Upper lobe of left lung (tissue), 4 donors: ENCODE measurements at regions not wholly inside any gene's neighbourhood (a gene's known extent, or its start where the extent isn't known, plus 50 kb on each side); places are given as distances from the start of the nearest gene placed in this dataset.

Experiments
- POLR2A ChIP-seq, 4 donors: fragments of 450-650 bp; IDR thresholded peaks; one replicate each; pipeline ENCODE4 v1.5.1; 2016 to 2017; ENCODE audit warnings: antibody characterized with exemption in 4 of 4, mild to moderate bottlenecking in 2 of 4
- POLR2AphosphoS5 ChIP-seq, 2 donors: sonication (generic); formaldehyde crosslinking; IDR thresholded peaks; one replicate each; pipeline ENCODE4 v1.5.1; 2017; ENCODE audit warnings: antibody characterized with exemption in 2 of 2
- TF ChIP-seq, protein P1 (sequence below), 6 experiments: fragments of 450-650 bp in 4 of 6; fragments of 200-600 bp in 2 of 6; sonication (generic) in 2 of 6; IDR thresholded peaks; one replicate each; pipeline ENCODE4 v1.5.1; 2016 to 2019; ENCODE audit warnings: antibody characterized with exemption in 6 of 6

DNA sequence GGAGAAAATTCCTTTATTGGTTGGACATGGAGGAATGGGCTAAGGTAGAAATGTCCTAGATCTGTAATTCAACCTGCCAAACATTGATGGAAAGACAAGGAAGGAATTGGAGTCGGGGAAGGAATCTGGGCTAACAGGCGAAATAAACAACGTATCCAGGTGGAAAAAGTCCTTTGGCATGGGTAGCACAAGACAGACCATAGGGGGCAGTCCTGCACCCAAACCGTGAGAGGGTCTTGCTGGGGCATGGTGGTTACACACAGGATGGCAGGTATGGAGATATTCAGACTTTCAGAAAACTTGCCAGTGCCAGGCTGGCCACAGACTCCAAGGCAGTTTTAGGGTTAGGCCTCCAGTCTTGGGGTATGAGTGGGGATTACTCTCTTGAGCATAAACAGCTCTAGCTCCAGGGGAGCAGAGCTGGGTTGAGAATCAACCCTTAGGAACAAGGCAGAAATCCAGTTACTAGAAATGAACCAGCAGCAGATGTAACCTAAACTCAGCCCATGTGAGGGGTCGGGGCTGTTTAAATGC, 188.6 kb upstream of the GDF10 start:
- TF ChIP-seq POLR2A (IDR thresholded peaks at IDR 0.05) (no peak), POLR2AphosphoS5 (IDR thresholded peaks at IDR 0.05) (no peak)
- TF ChIP-seq, protein P1, sequence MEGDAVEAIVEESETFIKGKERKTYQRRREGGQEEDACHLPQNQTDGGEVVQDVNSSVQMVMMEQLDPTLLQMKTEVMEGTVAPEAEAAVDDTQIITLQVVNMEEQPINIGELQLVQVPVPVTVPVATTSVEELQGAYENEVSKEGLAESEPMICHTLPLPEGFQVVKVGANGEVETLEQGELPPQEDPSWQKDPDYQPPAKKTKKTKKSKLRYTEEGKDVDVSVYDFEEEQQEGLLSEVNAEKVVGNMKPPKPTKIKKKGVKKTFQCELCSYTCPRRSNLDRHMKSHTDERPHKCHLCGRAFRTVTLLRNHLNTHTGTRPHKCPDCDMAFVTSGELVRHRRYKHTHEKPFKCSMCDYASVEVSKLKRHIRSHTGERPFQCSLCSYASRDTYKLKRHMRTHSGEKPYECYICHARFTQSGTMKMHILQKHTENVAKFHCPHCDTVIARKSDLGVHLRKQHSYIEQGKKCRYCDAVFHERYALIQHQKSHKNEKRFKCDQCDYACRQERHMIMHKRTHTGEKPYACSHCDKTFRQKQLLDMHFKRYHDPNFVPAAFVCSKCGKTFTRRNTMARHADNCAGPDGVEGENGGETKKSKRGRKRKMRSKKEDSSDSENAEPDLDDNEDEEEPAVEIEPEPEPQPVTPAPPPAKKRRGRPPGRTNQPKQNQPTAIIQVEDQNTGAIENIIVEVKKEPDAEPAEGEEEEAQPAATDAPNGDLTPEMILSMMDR (IDR thresholded peaks at IDR 0.05) = no peak
